ENCODE measurements at regions not wholly inside any gene's neighbourhood (a gene's known extent, or its start where the extent isn't known, plus 50 kb on each side); places are given as distances from the start of the nearest gene placed in this dataset.

GRCh38 chr3:116806351-116806750, 96.8 kb downstream of the TUSC7 start:
- no peaks in the 10 kb centered on the region for H3K4me1 ChIP-seq (ENCODE audit: low read depth)
- no peak for ATAC-seq
- DNase-seq = no peak
- TF ChIP-seq, protein P1, sequence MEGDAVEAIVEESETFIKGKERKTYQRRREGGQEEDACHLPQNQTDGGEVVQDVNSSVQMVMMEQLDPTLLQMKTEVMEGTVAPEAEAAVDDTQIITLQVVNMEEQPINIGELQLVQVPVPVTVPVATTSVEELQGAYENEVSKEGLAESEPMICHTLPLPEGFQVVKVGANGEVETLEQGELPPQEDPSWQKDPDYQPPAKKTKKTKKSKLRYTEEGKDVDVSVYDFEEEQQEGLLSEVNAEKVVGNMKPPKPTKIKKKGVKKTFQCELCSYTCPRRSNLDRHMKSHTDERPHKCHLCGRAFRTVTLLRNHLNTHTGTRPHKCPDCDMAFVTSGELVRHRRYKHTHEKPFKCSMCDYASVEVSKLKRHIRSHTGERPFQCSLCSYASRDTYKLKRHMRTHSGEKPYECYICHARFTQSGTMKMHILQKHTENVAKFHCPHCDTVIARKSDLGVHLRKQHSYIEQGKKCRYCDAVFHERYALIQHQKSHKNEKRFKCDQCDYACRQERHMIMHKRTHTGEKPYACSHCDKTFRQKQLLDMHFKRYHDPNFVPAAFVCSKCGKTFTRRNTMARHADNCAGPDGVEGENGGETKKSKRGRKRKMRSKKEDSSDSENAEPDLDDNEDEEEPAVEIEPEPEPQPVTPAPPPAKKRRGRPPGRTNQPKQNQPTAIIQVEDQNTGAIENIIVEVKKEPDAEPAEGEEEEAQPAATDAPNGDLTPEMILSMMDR (IDR thresholded peaks at IDR 0.05) = no peak
- H3K9me3 ChIP-seq = no peaks in the 10 kb centered on the region
- no peak overlapping the region for H3K4me3 ChIP-seq
- intact Hi-C loops (cut with DNase I, micrococcal nuclease) = no loop called here
- no peaks in the 10 kb centered on the region for H3K36me3 ChIP-seq (ENCODE audit: low read depth)

DNA sequence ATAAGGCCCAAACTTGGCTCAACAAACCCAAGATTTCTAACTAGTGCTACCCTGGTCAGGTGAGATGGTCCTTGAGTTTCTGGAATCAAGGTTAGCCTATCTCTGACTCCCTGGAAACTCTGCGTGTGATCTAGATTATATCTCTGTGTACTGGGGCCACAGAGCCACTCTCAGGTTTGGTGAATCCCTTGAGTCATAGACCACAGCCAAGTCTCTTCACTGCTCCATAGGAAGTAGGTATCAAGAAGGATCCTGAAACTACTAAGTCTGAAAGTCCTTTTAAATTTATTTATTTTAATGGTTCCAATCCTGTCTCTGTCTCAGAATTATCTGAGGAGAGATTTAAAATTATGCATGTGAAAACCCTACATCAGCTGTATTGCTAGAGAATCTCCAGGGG, 99.1 kb downstream of the TUSC7 start:
- Histone ChIP-seq H3K4me3 (no peak overlapping the region), H3K9me3 (no peaks in the 10 kb centered on the region), H3K36me3 (ENCODE audit: low read depth) (no peaks in the 10 kb centered on the region), H3K4me1 (ENCODE audit: low read depth) (no peaks in the 10 kb centered on the region)
- TF ChIP-seq, protein P1 (IDR thresholded peaks at IDR 0.05) = no peak
- no peak for ATAC-seq
- DNase-seq = no peak
- intact Hi-C loops (cut with DNase I, micrococcal nuclease) = no loop called here

DNA sequence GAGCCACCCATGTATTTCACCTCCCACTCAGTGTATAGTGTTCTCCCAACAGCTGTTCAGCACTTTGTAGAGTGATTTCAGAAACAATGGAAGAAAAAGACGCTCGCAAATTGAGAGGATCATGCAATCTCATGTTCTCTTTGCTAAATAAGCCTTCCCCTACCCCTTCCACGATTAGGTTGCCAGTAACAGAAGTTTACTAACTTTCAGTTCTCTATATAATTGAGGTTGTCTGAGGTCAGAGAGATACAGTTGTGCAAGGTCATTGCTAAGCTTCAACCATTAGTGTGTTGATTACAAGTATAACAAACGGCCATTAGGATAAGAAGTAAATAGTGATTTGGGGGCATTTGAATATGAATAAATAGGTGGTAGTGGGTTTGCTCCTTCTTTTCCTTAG, 99.6 kb downstream of the TUSC7 start:
- Histone ChIP-seq H3K4me1 (ENCODE audit: low read depth) (no peaks in the 10 kb centered on the region), H3K9me3 (no peaks in the 10 kb centered on the region), H3K4me3 (no peak overlapping the region), H3K36me3 (ENCODE audit: low read depth) (no peaks in the 10 kb centered on the region)
- ATAC-seq (no peak), DNase-seq (no peak)
- TF ChIP-seq, protein P1 (IDR thresholded peaks at IDR 0.05) = no peak
- intact Hi-C loops (cut with DNase I, micrococcal nuclease) = no loop called here

DNA sequence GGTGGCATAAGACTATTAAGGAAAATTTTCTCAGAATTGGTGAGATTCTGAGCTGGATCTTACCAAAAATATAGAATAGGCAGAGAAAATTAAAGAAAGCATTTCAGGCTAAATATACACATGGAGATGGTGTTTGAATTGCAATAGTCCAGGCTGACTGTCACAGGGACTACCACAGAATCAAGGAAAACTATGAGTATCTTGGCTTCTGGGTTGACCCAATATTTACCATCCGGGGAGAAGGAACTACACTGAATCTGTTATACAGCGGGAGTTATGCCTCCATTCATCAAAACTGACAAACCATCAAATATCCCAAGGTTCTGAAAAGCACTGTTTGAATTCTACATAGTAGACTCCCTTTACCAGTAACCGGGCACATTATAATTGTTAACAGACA, 102.2 kb downstream of the TUSC7 start:
- intact Hi-C loops (cut with DNase I, micrococcal nuclease) = no loop called here
- H3K36me3 ChIP-seq (ENCODE audit: low read depth) = no peaks in the 10 kb centered on the region

DNA sequence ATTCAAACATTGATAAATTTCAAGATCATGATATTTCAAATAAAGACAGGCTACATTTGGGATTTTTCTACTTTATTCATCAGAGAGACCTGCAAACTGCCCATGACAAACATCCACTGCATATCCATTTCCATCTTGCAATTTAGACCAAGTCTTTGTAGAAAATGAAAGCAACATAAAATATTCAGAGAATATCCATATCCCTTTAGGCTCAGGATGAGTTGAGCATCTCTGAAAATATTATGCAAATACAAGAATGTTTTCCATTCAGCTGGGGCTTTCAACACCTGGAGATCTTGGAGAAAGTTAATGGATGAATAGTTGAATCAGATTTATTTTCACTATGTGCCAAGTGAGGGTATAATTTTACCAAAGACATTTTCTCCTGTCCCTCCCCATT, 103.4 kb downstream of the TUSC7 start:
- H3K36me3 ChIP-seq (ENCODE audit: low read depth) = no peaks in the 10 kb centered on the region
- no peak for ATAC-seq
- H3K4me3 ChIP-seq = no peak overlapping the region
- TF ChIP-seq, protein P1 (IDR thresholded peaks at IDR 0.05) = no peak
- intact Hi-C loops (cut with DNase I, micrococcal nuclease) = no loop called here
- DNase-seq = no peak
- no peaks in the 10 kb centered on the region for H3K4me1 ChIP-seq (ENCODE audit: low read depth)
- no peaks in the 10 kb centered on the region for H3K9me3 ChIP-seq

More for the DNA sequence above, 102.2 kb downstream of the TUSC7 start:
- Histone ChIP-seq H3K4me3 (no peak overlapping the region), H3K4me1 (ENCODE audit: low read depth) (no peaks in the 10 kb centered on the region), H3K9me3 (no peaks in the 10 kb centered on the region)
- ATAC-seq (no peak), DNase-seq (no peak)
- TF ChIP-seq, protein P1 (IDR thresholded peaks at IDR 0.05) = no peak

GRCh38 chr3:116815321-116815720, 105.7 kb downstream of the TUSC7 start:
- no peak for DNase-seq
- Histone ChIP-seq H3K4me3 (no peak overlapping the region), H3K36me3 (ENCODE audit: low read depth) (no peaks in the 10 kb centered on the region), H3K4me1 (ENCODE audit: low read depth) (no peaks in the 10 kb centered on the region), H3K9me3 (no peaks in the 10 kb centered on the region)
- TF ChIP-seq, protein P1 (IDR thresholded peaks at IDR 0.05) = no peak
- no peak for ATAC-seq
- intact Hi-C loops (cut with DNase I, micrococcal nuclease) = no loop called here
